SK-N-SH (cell line): ENCODE measurements at regions not wholly inside any gene's neighbourhood (a gene's known extent, or its start where the extent isn't known, plus 50 kb on each side); places are given as distances from the start of the nearest gene placed in this dataset.

Experiments
- CTCF ChIA-PET: fragments of 300-600, 350-600 bp; formaldehyde crosslinking; extraction: SDS; loops from one replicate; lab custom pipeline; 2021; lab: Yijun Ruan, JAX
- POLR2A ChIA-PET: fragments of 350-600 bp; sonication (Branson Sonifier 250); formaldehyde crosslinking; extraction: SDS; loops from one replicate; lab custom pipeline; 2020; ENCODE audit warnings: antibody characterized with exemption, inconsistent platforms; lab: Yijun Ruan, JAX
- DNase-seq: peaks from one replicate; pipeline ENCODE4 v3.0.0; 2012
- H2AFZ ChIP-seq: fragments of 200-600 bp; sonication (generic); 2 replicates; pipeline ENCODE4 v1.8.1; 2016; ENCODE audit warnings: antibody characterized with exemption, mild to moderate bottlenecking, low read depth
- H3F3A ChIP-seq: fragments of 200-600 bp; sonication (generic); replicated peaks from 2 replicates; pipeline ENCODE3; 2016; ENCODE audit warnings: antibody characterized with exemption, mild to moderate bottlenecking; ENCODE audit not compliant: insufficient read depth
- H3K27ac ChIP-seq, 2 experiments: fragments of 200-500 bp in 1 of 2; fragments of 200-600 bp in 1 of 2; sonication (Bioruptor generic) in 1 of 2; sonication (generic), shearing (Covaris generic) in 1 of 2; 2 replicates each; pipeline versions ENCODE4 v1.5.1 to v1.6.1; 2014 to 2016; ENCODE audit warnings: low read depth in 2 of 2, inconsistent platforms in 1 of 2, low read length in 1 of 2, mild to moderate bottlenecking in 1 of 2, mixed read lengths in 1 of 2
- H3K27me3 ChIP-seq: fragments of 200-600 bp; sonication (generic), shearing (Covaris generic); 2 replicates; pipeline ENCODE4 v1.6.1; 2016; ENCODE audit warnings: mixed run types; ENCODE audit not compliant: insufficient read depth
- H3K36me3 ChIP-seq, 2 experiments: fragments of 200-500 bp in 1 of 2; fragments of 200-600 bp in 1 of 2; sonication (Bioruptor generic) in 1 of 2; sonication (generic) in 1 of 2; replicated peaks in 1 of 2; 2 replicates each; pipeline versions ENCODE3 to v1.5.1; 2014 to 2016; ENCODE audit warnings: low read length in 1 of 2, mild to moderate bottlenecking in 1 of 2; ENCODE audit not compliant: insufficient read depth in 2 of 2, control insufficient read depth in 1 of 2
- H3K4me1 ChIP-seq, 2 experiments: fragments of 200-500 bp in 1 of 2; fragments of 200-600 bp in 1 of 2; sonication (Bioruptor generic) in 1 of 2; sonication (generic), shearing (Covaris generic) in 1 of 2; 2 replicates each; pipeline versions ENCODE4 v1.5.1 to v1.6.1; 2014 to 2016; ENCODE audit warnings: low read depth in 1 of 2, low read length in 1 of 2, mixed run types in 1 of 2; ENCODE audit not compliant: insufficient read depth in 2 of 2, control insufficient read depth in 1 of 2
- H3K4me2 ChIP-seq: fragments of 200-600 bp; sonication (generic), shearing (Covaris generic); 2 replicates; pipeline ENCODE4 v1.6.1; 2017; ENCODE audit warnings: mixed run types
- H3K4me3 ChIP-seq, 2 experiments: fragments of 200-500 bp in 1 of 2; fragments of 200-600 bp in 1 of 2; sonication (Bioruptor generic) in 1 of 2; sonication (generic), shearing (Covaris generic) in 1 of 2; 2 replicates each; pipeline versions ENCODE4 v1.5.1 to v1.8.1; 2014 to 2016; ENCODE audit warnings: low read depth in 2 of 2, inconsistent platforms in 1 of 2, low read length in 1 of 2, mild to moderate bottlenecking in 1 of 2, mixed read lengths in 1 of 2, moderate library complexity in 1 of 2
- H3K79me2 ChIP-seq: fragments of 200-600 bp; sonication (generic); 2 replicates; pipeline ENCODE4 v1.8.1; 2017; ENCODE audit warnings: mild to moderate bottlenecking; ENCODE audit not compliant: insufficient read depth
- H3K9ac ChIP-seq: fragments of 200-600 bp; sonication (generic); 2 replicates; pipeline ENCODE4 v1.6.1; 2017; ENCODE audit warnings: mixed run types
- H3K9me2 ChIP-seq: fragments of 200-600 bp; sonication (generic); 2 replicates; pipeline ENCODE4 v1.6.1; 2017; ENCODE audit warnings: mixed run types
- H3K9me3 ChIP-seq: fragments of 200-600 bp; sonication (generic); 2 replicates; pipeline ENCODE4 v1.6.1; 2017; ENCODE audit warnings: mixed run types, mild to moderate bottlenecking, moderate library complexity
- H4K20me1 ChIP-seq: fragments of 200-600 bp; sonication (generic); 2 replicates; pipeline ENCODE4 v1.6.1; 2017; ENCODE audit warnings: mild to moderate bottlenecking, mixed run types; ENCODE audit not compliant: insufficient read depth
- ELF1 ChIP-seq: IDR thresholded peaks from 2 replicates; pipeline ENCODE4 v1.4.0; 2012
- EZH2phosphoT487 ChIP-seq: fragments of 200-600 bp; sonication (generic); IDR thresholded peaks from 2 replicates; pipeline ENCODE4 v1.6.1; 2017; ENCODE audit warnings: low read depth, mixed run types, mild to moderate bottlenecking, antibody characterized with exemption, moderate library complexity, borderline replicate concordance
- FOSL2 ChIP-seq: IDR thresholded peaks from 2 replicates; pipeline ENCODE4 v1.4.0; 2012; ENCODE audit warnings: low read depth, mild to moderate bottlenecking, moderate library complexity, borderline replicate concordance
- GABPA ChIP-seq: IDR thresholded peaks from 2 replicates; pipeline ENCODE4 v1.4.0; 2012; ENCODE audit warnings: low read depth, mild to moderate bottlenecking
- MEF2A ChIP-seq: IDR thresholded peaks from 2 replicates; pipeline ENCODE4 v1.4.0; 2012; ENCODE audit warnings: low read depth, borderline replicate concordance
- MXI1 ChIP-seq: IDR thresholded peaks from 2 replicates; pipeline ENCODE4 v1.6.1; 2012; ENCODE audit warnings: mild to moderate bottlenecking, low read depth, low read length, improper control_type of control experiment
- NRF1 ChIP-seq: IDR thresholded peaks from 2 replicates; pipeline ENCODE4 v1.6.1; 2012; ENCODE audit warnings: low read depth, mild to moderate bottlenecking, low read length
- POLR2AphosphoS5 ChIP-seq: IDR thresholded peaks from 2 replicates; pipeline ENCODE4 v1.6.1; 2012; ENCODE audit warnings: low read depth, low read length
- RCOR1 ChIP-seq: fragments of 150-350 bp; IDR thresholded peaks from 2 replicates; pipeline ENCODE4 v1.6.1; 2017; ENCODE audit warnings: antibody characterized with exemption, low read length
- RFX5 ChIP-seq: IDR thresholded peaks from 2 replicates; pipeline ENCODE4 v1.6.1; 2012; ENCODE audit warnings: mild to moderate bottlenecking, improper control_type of control experiment, low read length
- RXRA ChIP-seq: IDR thresholded peaks from 2 replicates; pipeline ENCODE4 v1.4.0; 2012; ENCODE audit warnings: low read depth, mild to moderate bottlenecking, borderline replicate concordance
- TCF12 ChIP-seq: IDR thresholded peaks from 2 replicates; pipeline ENCODE4 v1.4.0; 2012
- TEAD4 ChIP-seq: IDR thresholded peaks from 2 replicates; pipeline ENCODE4 v1.4.0; 2012; ENCODE audit warnings: mild to moderate bottlenecking, borderline replicate concordance; ENCODE audit not compliant: insufficient read depth
- YY1 ChIP-seq: IDR thresholded peaks from 2 replicates; pipeline ENCODE4 v1.4.0; 2012; ENCODE audit warnings: low read depth, mild to moderate bottlenecking
- WGBS: methylation state at CpG from one replicate; pipeline ENCODE4 v1.1.6; 2017; ENCODE audit warnings: low lambda C conversion rate; 5-methylcytosine and 5-hydroxymethylcytosine counted together
- TF ChIP-seq, protein P1 (sequence below): IDR thresholded peaks from 2 replicates; pipeline ENCODE4 v1.6.1; 2012; ENCODE audit warnings: mild to moderate bottlenecking, low read depth, low read length, moderate library complexity
- TF ChIP-seq, protein P2 (sequence below): IDR thresholded peaks from 2 replicates; pipeline ENCODE4 v1.4.0; 2012; ENCODE audit warnings: low read depth
- TF ChIP-seq, protein P3 (sequence below): fragments of 150-350 bp; IDR thresholded peaks from 2 replicates; pipeline ENCODE4 v1.6.1; 2017; ENCODE audit warnings: antibody characterized with exemption, low read length, low read depth, borderline replicate concordance

DNA sequence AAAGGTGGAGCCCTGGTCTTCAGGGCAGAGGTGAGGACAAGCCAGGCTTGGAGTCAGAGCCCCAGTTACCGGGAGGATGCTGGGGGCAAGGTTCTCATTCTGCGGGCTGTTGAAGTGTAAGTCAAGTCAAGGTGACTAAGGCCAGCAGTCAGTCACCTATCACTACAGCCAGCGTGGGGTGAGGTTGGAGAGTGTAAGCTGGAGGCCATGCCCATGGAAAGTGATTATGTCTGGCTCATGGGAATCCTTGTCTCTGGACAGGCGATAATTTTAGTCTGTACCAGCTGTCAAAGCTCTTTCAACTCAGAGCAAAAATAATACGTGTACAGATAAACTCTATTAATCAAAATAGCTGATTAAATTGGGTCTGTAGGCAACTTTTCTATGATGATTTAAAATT lies 143.1 kb downstream of the NR2F2 start:
- Histone ChIP-seq H3F3A (no peaks in the 10 kb centered on the region), H3K9me3 (no peaks in the 10 kb centered on the region; the same call in 1 of the 2 replicates), H3K27me3 (no peaks in the 10 kb centered on the region), H3K36me3 (no peaks in the 10 kb centered on the region), H4K20me1 (no peaks in the 10 kb centered on the region), H3K4me3 (no peak overlapping the region), H3K9me2 (no peaks in the 10 kb centered on the region), H3K4me1 (no peaks in the 10 kb centered on the region; a peak in 2 of 4 replicates), H2AFZ (no peak overlapping the region), H3K4me2 (no peak overlapping the region), H3K9ac (no peak overlapping the region), H3K79me2 (no peaks in the 10 kb centered on the region), H3K27ac (no peak overlapping the region)
- CTCF ChIA-PET: no interaction called here
- no peak for DNase-seq
- POLR2A ChIA-PET: no interaction called here
- TF ChIP-seq FOSL2: no peak
- no peak for TF ChIP-seq RFX5
- no peak for TF ChIP-seq GABPA
- TF ChIP-seq NRF1: no peak
- TF ChIP-seq, protein P1, sequence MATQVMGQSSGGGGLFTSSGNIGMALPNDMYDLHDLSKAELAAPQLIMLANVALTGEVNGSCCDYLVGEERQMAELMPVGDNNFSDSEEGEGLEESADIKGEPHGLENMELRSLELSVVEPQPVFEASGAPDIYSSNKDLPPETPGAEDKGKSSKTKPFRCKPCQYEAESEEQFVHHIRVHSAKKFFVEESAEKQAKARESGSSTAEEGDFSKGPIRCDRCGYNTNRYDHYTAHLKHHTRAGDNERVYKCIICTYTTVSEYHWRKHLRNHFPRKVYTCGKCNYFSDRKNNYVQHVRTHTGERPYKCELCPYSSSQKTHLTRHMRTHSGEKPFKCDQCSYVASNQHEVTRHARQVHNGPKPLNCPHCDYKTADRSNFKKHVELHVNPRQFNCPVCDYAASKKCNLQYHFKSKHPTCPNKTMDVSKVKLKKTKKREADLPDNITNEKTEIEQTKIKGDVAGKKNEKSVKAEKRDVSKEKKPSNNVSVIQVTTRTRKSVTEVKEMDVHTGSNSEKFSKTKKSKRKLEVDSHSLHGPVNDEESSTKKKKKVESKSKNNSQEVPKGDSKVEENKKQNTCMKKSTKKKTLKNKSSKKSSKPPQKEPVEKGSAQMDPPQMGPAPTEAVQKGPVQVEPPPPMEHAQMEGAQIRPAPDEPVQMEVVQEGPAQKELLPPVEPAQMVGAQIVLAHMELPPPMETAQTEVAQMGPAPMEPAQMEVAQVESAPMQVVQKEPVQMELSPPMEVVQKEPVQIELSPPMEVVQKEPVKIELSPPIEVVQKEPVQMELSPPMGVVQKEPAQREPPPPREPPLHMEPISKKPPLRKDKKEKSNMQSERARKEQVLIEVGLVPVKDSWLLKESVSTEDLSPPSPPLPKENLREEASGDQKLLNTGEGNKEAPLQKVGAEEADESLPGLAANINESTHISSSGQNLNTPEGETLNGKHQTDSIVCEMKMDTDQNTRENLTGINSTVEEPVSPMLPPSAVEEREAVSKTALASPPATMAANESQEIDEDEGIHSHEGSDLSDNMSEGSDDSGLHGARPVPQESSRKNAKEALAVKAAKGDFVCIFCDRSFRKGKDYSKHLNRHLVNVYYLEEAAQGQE: no peak
- TF ChIP-seq, protein P2, sequence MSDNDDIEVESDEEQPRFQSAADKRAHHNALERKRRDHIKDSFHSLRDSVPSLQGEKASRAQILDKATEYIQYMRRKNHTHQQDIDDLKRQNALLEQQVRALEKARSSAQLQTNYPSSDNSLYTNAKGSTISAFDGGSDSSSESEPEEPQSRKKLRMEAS: no peak
- no peak for TF ChIP-seq MXI1
- TF ChIP-seq RXRA: no peak
- TF ChIP-seq ELF1: no peak
- no peak for TF ChIP-seq RCOR1
- no peak for TF ChIP-seq YY1
- no peak for TF ChIP-seq TCF12
- no peak for TF ChIP-seq EZH2phosphoT487
- TF ChIP-seq, protein P3, sequence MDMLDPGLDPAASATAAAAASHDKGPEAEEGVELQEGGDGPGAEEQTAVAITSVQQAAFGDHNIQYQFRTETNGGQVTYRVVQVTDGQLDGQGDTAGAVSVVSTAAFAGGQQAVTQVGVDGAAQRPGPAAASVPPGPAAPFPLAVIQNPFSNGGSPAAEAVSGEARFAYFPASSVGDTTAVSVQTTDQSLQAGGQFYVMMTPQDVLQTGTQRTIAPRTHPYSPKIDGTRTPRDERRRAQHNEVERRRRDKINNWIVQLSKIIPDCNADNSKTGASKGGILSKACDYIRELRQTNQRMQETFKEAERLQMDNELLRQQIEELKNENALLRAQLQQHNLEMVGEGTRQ: no peak
- no peak for TF ChIP-seq POLR2AphosphoS5
- TF ChIP-seq MEF2A: no peak
- TF ChIP-seq TEAD4: no peak
- 6% methylated on average over 5 of the region's 5 CpGs for WGBS
